ENCODE measurements at regions not wholly inside any gene's neighbourhood (a gene's known extent, or its start where the extent isn't known, plus 50 kb on each side); places are given as distances from the start of the nearest gene placed in this dataset.

- H3K9ac ChIP-seq (ENCODE audit: insufficient read depth, low read length, poor library complexity, severe bottlenecking) = no peak overlapping the region
- Mint-ChIP-seq H3K27me3 (ENCODE audit: low read depth in 3 of 3) (peaks cover 0 to 8% (median 2%) of the 10 kb centered on the region in 3 donors), H3K9me3 (peaks cover 9 to 22% (median 16%) of the 10 kb centered on the region in 7 donors), H3K27ac (no peak overlapping the region), H3K36me3 (no peaks in the 10 kb centered on the region), H3K4me3 (no peak overlapping the region), H3K4me1 (no peaks in the 10 kb centered on the region)
- no peak overlapping the region for H2AFZ ChIP-seq (ENCODE audit: insufficient read depth, low read depth, low read length, poor library complexity, severe bottlenecking)
- TF ChIP-seq CTCF (IDR thresholded peaks at IDR 0.05) = no peak
- 92% methylated on average over 10 of the region's 12 CpGs for WGBS (ENCODE audit: insufficient coverage)
- intact Hi-C loops (cut with micrococcal nuclease) = no loop called here
- no peak for DNase-seq
- H3K4me1 ChIP-seq (ENCODE audit: control insufficient read depth in 1 of 2, insufficient read depth in 2 of 2, low read length in 2 of 2) = no peaks in the 10 kb centered on the region
- no peak overlapping the region for H3K27ac ChIP-seq (ENCODE audit: low read depth in 1 of 2, low read length in 2 of 2)
- no peak overlapping the region for H3K4me2 ChIP-seq (replicated peaks; ENCODE audit: extremely low read depth, low read length, poor library complexity, severe bottlenecking)
- peaks cover 13 to 20% of the 10 kb centered on the region in 2 donors for H3K9me3 ChIP-seq (replicated peaks in 1 of 2; ENCODE audit: control insufficient read depth in 1 of 2, insufficient read depth in 1 of 2, low read length in 2 of 2)
- no peaks in the 10 kb centered on the region for H3K36me3 ChIP-seq (replicated peaks in 1 of 2; ENCODE audit: control insufficient read depth in 1 of 2, insufficient read depth in 2 of 2, low read length in 2 of 2)
- H4K20me1 ChIP-seq (ENCODE audit: insufficient read depth, low read length) = no peaks in the 10 kb centered on the region
- no peaks in the 10 kb centered on the region for H3K79me2 ChIP-seq (ENCODE audit: insufficient read depth, low read length)
- H3K27me3 ChIP-seq (ENCODE audit: control insufficient read depth in 2 of 2, insufficient read depth in 2 of 2, low read length in 2 of 2) = no peaks in the 10 kb centered on the region
- no peak overlapping the region for H3K4me3 ChIP-seq (replicated peaks in 1 of 3; ENCODE audit: low read depth in 2 of 3, low read length in 3 of 3)
Measured at GRCh38 chr14:101174522-101174838, 271.0 kb upstream of the RTL1 start.

- Histone ChIP-seq H3K79me2 (ENCODE audit: insufficient read depth, low read length) (no peaks in the 10 kb centered on the region), H3K9me3 (replicated peaks in 1 of 2; ENCODE audit: control insufficient read depth in 1 of 2, insufficient read depth in 1 of 2, low read length in 2 of 2) (peaks cover 10 to 15% of the 10 kb centered on the region in 2 donors), H4K20me1 (ENCODE audit: insufficient read depth, low read length) (no peaks in the 10 kb centered on the region), H3K27ac (ENCODE audit: low read depth in 1 of 2, low read length in 2 of 2) (no peak overlapping the region), H2AFZ (ENCODE audit: insufficient read depth, low read depth, low read length, poor library complexity, severe bottlenecking) (no peak overlapping the region), H3K4me1 (ENCODE audit: control insufficient read depth in 1 of 2, insufficient read depth in 2 of 2, low read length in 2 of 2) (no peaks in the 10 kb centered on the region), H3K9ac (ENCODE audit: insufficient read depth, low read length, poor library complexity, severe bottlenecking) (no peak overlapping the region), H3K4me2 (replicated peaks; ENCODE audit: extremely low read depth, low read length, poor library complexity, severe bottlenecking) (no peak overlapping the region), H3K36me3 (replicated peaks in 1 of 2; ENCODE audit: control insufficient read depth in 1 of 2, insufficient read depth in 2 of 2, low read length in 2 of 2) (no peaks in the 10 kb centered on the region), H3K4me3 (replicated peaks in 1 of 3; ENCODE audit: low read depth in 2 of 3, low read length in 3 of 3) (no peak overlapping the region), H3K27me3 (ENCODE audit: control insufficient read depth in 2 of 2, insufficient read depth in 2 of 2, low read length in 2 of 2) (no peaks in the 10 kb centered on the region)
- intact Hi-C loops (cut with micrococcal nuclease) = no loop called here
- no peaks in the 10 kb centered on the region for H3K4me1 Mint-ChIP-seq
- no peaks in the 10 kb centered on the region for H3K36me3 Mint-ChIP-seq
- H3K4me3 Mint-ChIP-seq = no peak overlapping the region
- H3K27ac Mint-ChIP-seq = no peak overlapping the region
- H3K9me3 Mint-ChIP-seq = peaks cover 7 to 22% (median 12%) of the 10 kb centered on the region in 7 donors
- no peak for DNase-seq
- WGBS (ENCODE audit: insufficient coverage) = 82% methylated on average over 4 of the region's 9 CpGs
- TF ChIP-seq CTCF (IDR thresholded peaks at IDR 0.05) = no peak
- peaks cover 0 to 8% (median 2%) of the 10 kb centered on the region in 3 donors for H3K27me3 Mint-ChIP-seq (ENCODE audit: low read depth in 3 of 3)
Measured at GRCh38 chr14:101174980-101175606, 271.6 kb upstream of the RTL1 start.

Data from CD14-positive monocyte (primary cell).